IPS DF 4.7 (cell line): ENCODE measurements at regions not wholly inside any gene's neighbourhood (a gene's known extent, or its start where the extent isn't known, plus 50 kb on each side); places are given as distances from the start of the nearest gene placed in this dataset.
A peak's percentile ranks its signal among the peaks of the same experiment; 100 is the strongest.

Experiments
- DNase-seq: peaks from one replicate; pipeline ENCODE4 v3.0.0-alpha.2; 2013; ENCODE audit warnings: low spot score; ENCODE audit errors: extremely low read depth

- no peak for DNase-seq
Measured at GRCh38 chr1:232556351-232556750, 73.6 kb downstream of the SIPA1L2 start.

GRCh38 chr1:232555494-232556210, 74.3 kb downstream of the SIPA1L2 start:
- DNase-seq, result no peak

- DNase-seq, result no peak
Measured at GRCh38 chr1:232554409-232554808, 75.5 kb downstream of the SIPA1L2 start.

- no peak for DNase-seq
Measured at GRCh38 chr1:232553809-232554208, 76.1 kb downstream of the SIPA1L2 start.

- no peak for DNase-seq
Measured at GRCh38 chr1:232553050-232553754, 76.7 kb downstream of the SIPA1L2 start.

GRCh38 chr1:232551386-232551785, 78.5 kb downstream of the SIPA1L2 start:
- no peak for DNase-seq

GRCh38 chr1:232550007-232550406, 79.9 kb downstream of the SIPA1L2 start:
- DNase-seq, result no peak

- DNase-seq, result no peak
Measured at GRCh38 chr1:232548691-232549090, 81.2 kb downstream of the SIPA1L2 start.

GRCh38 chr1:232547938-232548484, 81.9 kb downstream of the SIPA1L2 start:
- DNase-seq, result no peak

- no peak for DNase-seq
Measured at GRCh38 chr1:232542633-232543593, 87.0 kb downstream of the SIPA1L2 start.

- DNase-seq, result no peak
Measured at GRCh38 chr1:232538943-232539302, 91.0 kb downstream of the SIPA1L2 start.

GRCh38 chr1:232538224-232538942, 91.5 kb downstream of the SIPA1L2 start:
- peak; percentile 66 for DNase-seq

GRCh38 chr1:232534552-232535517, 95.1 kb downstream of the SIPA1L2 start:
- no peak for DNase-seq

- DNase-seq, result no peak
Measured at GRCh38 chr1:232533328-232533727, 96.6 kb downstream of the SIPA1L2 start.

GRCh38 chr1:232532901-232533300, 97.0 kb downstream of the SIPA1L2 start:
- no peak for DNase-seq

GRCh38 chr1:232531291-232531690, 98.6 kb downstream of the SIPA1L2 start:
- DNase-seq, result no peak

GRCh38 chr1:232529747-232530146, 100.2 kb downstream of the SIPA1L2 start:
- DNase-seq, result no peak

GRCh38 chr1:232528472-232529089, 101.4 kb downstream of the SIPA1L2 start:
- DNase-seq, result no peak

GRCh38 chr1:232524056-232524455, 105.9 kb downstream of the SIPA1L2 start:
- no peak for DNase-seq
